Stomach (tissue), 8 donors: ENCODE measurements at regions not wholly inside any gene's neighbourhood (a gene's known extent, or its start where the extent isn't known, plus 50 kb on each side); places are given as distances from the start of the nearest gene placed in this dataset.
A peak's percentile ranks its signal among the peaks of the same experiment; 100 is the strongest.

ENCODE experiments used
- DNase-seq, 2 donors: peaks; one replicate each; pipeline versions ENCODE4 v3.0.0 to v3.0.0-alpha.2; 2013 to 2019
- H3K27ac ChIP-seq, 5 donors: fragments of 200-600 bp in 4 of 5; sonication (generic) in 4 of 5; one replicate each; pipeline ENCODE4 v1.5.1; 2013 to 2019; ENCODE audit warnings: mild to moderate bottlenecking in 1 of 5, moderate library complexity in 1 of 5
- H3K27me3 ChIP-seq, 3 donors: fragments of 200-600 bp; sonication (generic); one replicate each; pipeline ENCODE4 v1.5.1; 2017 to 2019; ENCODE audit warnings: mixed run types in 1 of 3
- H3K36me3 ChIP-seq, 4 donors: fragments of 200-600 bp; sonication (generic); 1 replicate in 3 of 4; 2 replicates in 1 of 4; pipeline ENCODE4 v1.5.1; 2016 to 2019
- H3K4me1 ChIP-seq, 4 donors: fragments of 200-600 bp; sonication (generic); one replicate each; pipeline ENCODE4 v1.5.1; 2016 to 2019
- H3K4me3 ChIP-seq, 4 donors: fragments of 200-600 bp; sonication (generic) in 3 of 4; one replicate each; pipeline ENCODE4 v1.5.1; 2016 to 2019; ENCODE audit warnings: mild to moderate bottlenecking in 1 of 4
- H3K9me3 ChIP-seq, 4 donors: fragments of 200-600 bp; sonication (generic); one replicate each; pipeline ENCODE4 v1.5.1; 2016 to 2019
- EP300 ChIP-seq: sonication (generic); formaldehyde crosslinking; IDR thresholded peaks from one replicate; pipeline ENCODE4 v1.6.1; 2017; ENCODE audit warnings: antibody characterized with exemption
- POLR2A ChIP-seq, 4 donors: fragments of 450-650 bp; IDR thresholded peaks; one replicate each; pipeline ENCODE4 v1.6.1; 2016; ENCODE audit warnings: antibody characterized with exemption in 4 of 4, control low read depth in 2 of 4, mild to moderate bottlenecking in 1 of 4, moderate library complexity in 1 of 4
- POLR2AphosphoS5 ChIP-seq, 3 donors: sonication (generic); formaldehyde crosslinking; IDR thresholded peaks; one replicate each; pipeline ENCODE4 v1.6.1; 2016; ENCODE audit warnings: antibody characterized with exemption in 3 of 3
- WGBS, 5 donors: extraction: QIAGEN DNeasy Blood & Tissue Kit in 3 of 5; methylation state at CpG; one replicate each; pipeline versions ENCODE4 v1.1.5 to v1.1.7; 2013 to 2018; 5-methylcytosine and 5-hydroxymethylcytosine counted together
- intact Hi-C: fragments of 100-400 bp; cut with DNase I; formaldehyde crosslinking; loops from one replicate; pipeline ENCODE4 v1.15.1; 2023; ENCODE audit warnings: low total_unique reads
- TF ChIP-seq, protein P1 (sequence below), 7 experiments: fragments of 450-650 bp in 4 of 7; fragments of 200-600 bp in 3 of 7; sonication (generic) in 3 of 7; IDR thresholded peaks; one replicate each; pipeline ENCODE4 v1.5.1; 2016 to 2019; ENCODE audit warnings: antibody characterized with exemption in 7 of 7, control low read depth in 2 of 7, mild to moderate bottlenecking in 1 of 7
- donor health status: healthy with polysubstance abuse.
- donor health status: Bipolar disorder and iron deficiency.
- donor health status: healthy.

DNA sequence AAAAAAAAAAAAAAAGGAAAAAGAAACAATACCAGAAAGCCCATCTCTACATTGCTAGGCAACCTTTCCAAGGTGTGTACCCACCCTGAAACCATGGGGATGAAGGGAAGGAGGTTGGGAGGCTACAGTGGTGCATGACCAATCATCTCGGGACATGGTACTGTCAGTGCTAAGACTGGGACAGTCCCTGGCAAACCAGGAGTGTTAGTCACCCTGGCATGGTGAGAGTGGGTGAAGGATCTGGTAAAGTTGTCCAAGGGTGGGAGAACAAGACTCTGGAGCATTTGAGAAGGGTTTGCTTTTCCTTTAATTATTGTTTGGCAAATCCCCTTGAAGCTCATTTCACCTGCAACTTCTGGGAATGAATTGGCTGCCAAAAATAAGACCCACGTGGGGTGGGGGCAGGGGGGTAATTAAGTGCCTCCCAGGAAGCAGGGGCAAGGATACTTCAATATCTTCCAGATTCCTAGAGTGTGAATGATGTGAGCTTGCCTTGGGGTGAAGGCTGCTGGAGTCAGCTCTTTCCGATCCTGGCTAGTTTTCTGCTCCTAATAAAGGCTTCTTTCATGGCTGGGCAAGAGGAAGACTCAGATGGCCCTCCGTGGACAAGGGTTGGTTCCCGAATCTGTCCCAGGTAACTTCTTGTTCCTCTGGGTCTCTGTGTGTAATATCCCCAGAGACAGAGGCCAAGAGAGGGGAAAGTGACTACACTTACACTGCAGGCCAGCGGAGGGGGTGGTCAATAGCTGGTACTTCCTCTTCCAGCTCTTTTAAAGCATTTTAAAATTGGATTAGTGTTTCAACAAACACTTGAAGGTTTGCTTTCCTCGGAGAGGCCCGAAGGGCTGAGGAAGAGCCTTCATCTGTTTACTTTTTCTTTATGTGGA, 61.6 kb upstream of the SPRY4 start:
- Histone ChIP-seq H3K36me3 (no peaks in the 10 kb centered on the region), H3K27me3 (no peaks in the 10 kb centered on the region), H3K4me1 (peaks cover 12 to 48% (median 21%) of the 10 kb centered on the region in 4 donors), H3K27ac (peak overlapping the region in 2 of 5 donors; percentile 3 to 14), H3K4me3 (no peak overlapping the region), H3K9me3 (no peaks in the 10 kb centered on the region)
- intact Hi-C loops = no loop called here
- 49 to 66% (median 54%) methylated on average over 7 to 8 of the region's 8 CpGs for WGBS, 5 donors
- peak in 1 of 2 donors; percentile 47 for DNase-seq
- TF ChIP-seq, protein P1, sequence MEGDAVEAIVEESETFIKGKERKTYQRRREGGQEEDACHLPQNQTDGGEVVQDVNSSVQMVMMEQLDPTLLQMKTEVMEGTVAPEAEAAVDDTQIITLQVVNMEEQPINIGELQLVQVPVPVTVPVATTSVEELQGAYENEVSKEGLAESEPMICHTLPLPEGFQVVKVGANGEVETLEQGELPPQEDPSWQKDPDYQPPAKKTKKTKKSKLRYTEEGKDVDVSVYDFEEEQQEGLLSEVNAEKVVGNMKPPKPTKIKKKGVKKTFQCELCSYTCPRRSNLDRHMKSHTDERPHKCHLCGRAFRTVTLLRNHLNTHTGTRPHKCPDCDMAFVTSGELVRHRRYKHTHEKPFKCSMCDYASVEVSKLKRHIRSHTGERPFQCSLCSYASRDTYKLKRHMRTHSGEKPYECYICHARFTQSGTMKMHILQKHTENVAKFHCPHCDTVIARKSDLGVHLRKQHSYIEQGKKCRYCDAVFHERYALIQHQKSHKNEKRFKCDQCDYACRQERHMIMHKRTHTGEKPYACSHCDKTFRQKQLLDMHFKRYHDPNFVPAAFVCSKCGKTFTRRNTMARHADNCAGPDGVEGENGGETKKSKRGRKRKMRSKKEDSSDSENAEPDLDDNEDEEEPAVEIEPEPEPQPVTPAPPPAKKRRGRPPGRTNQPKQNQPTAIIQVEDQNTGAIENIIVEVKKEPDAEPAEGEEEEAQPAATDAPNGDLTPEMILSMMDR (IDR thresholded peaks at IDR 0.05) = no peak
- TF ChIP-seq EP300 (no peak), POLR2A (IDR thresholded peaks at IDR 0.05) (no peak)

GRCh38 chr5:142385194-142385593, 60.4 kb upstream of the SPRY4 start:
- Histone ChIP-seq H3K4me3 (no peak overlapping the region), H3K27ac (no peak overlapping the region), H3K27me3 (no peaks in the 10 kb centered on the region), H3K4me1 (peaks cover 8 to 37% (median 13%) of the 10 kb centered on the region in 4 donors), H3K9me3 (no peaks in the 10 kb centered on the region), H3K36me3 (no peaks in the 10 kb centered on the region)
- no peak for DNase-seq
- 62 to 88% (median 72%) methylated on average over 5 of the region's 5 CpGs for WGBS, 5 donors
- intact Hi-C loops = no loop called here
- no peak for TF ChIP-seq EP300
- TF ChIP-seq, protein P1 (IDR thresholded peaks at IDR 0.05) = no peak
- no peak for TF ChIP-seq POLR2A (IDR thresholded peaks at IDR 0.05)
- TF ChIP-seq POLR2AphosphoS5 (IDR thresholded peaks at IDR 0.05) = no peak

DNA sequence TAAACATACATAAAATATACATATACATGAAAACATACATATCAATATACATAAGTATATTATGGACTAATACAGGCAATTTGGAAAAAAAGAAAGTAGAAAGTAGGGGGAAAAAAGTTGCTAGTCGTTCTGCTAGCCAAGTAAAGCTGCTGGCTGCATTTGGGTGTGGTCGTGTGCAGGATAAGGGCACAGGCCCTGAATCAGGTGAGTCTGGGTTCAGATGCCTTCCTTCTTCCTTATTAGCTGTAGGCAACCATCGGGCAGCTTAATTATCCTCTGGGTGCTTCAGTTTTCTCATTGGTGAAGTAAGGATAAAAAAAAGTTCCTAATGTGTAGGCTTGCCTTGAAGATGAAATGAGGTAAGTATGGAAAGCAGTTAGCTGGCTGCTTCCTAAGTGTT, 59.2 kb upstream of the SPRY4 start:
- intact Hi-C loops = no loop called here
- 22 to 68% (median 43%) methylated on average over 3 of the region's 3 CpGs for WGBS, 5 donors
- Histone ChIP-seq H3K27ac (no peak overlapping the region), H3K4me1 (peaks cover 0 to 26% (median 1%) of the 10 kb centered on the region in 4 donors), H3K9me3 (no peaks in the 10 kb centered on the region), H3K27me3 (no peaks in the 10 kb centered on the region), H3K36me3 (no peaks in the 10 kb centered on the region), H3K4me3 (no peak overlapping the region)
- TF ChIP-seq POLR2A (IDR thresholded peaks at IDR 0.05) = no peak
- TF ChIP-seq, protein P1 (IDR thresholded peaks at IDR 0.05) = no peak
- no peak for TF ChIP-seq EP300
- no peak for TF ChIP-seq POLR2AphosphoS5 (IDR thresholded peaks at IDR 0.05)
- DNase-seq = peak in 1 of 2 donors; percentile 55

DNA sequence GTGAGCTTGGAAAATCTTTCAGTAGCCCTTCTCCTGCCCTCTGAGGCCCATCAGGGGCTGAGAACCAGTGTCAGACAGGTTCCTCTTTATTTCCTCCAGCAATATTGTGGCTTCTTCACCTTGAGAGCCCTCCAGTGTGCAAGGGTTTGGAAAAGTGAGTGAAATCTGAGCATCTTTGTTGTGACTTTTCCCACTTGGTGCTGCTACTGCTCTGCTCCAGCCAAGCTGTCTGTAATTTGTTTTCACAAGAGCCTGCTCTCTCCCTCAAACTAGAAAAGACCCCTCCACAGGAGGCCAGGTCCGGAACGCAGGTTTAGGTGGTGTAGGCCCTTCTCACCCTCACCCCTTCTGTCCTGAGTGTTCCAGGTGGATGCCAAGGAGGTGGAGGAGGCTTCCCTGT, 57.4 kb upstream of the SPRY4 start:
- intact Hi-C loops = no loop called here
- no peaks in the 10 kb centered on the region for H3K27me3 ChIP-seq

More for the DNA sequence above, 57.4 kb upstream of the SPRY4 start:
- TF ChIP-seq POLR2A (IDR thresholded peaks at IDR 0.05) = no peak
- no peak for TF ChIP-seq POLR2AphosphoS5 (IDR thresholded peaks at IDR 0.05)
- TF ChIP-seq, protein P1 (IDR thresholded peaks at IDR 0.05) = no peak
- TF ChIP-seq EP300 = no peak
- no peak for DNase-seq
- Histone ChIP-seq H3K9me3 (no peaks in the 10 kb centered on the region), H3K4me3 (no peak overlapping the region), H3K27ac (no peak overlapping the region), H3K36me3 (no peaks in the 10 kb centered on the region), H3K4me1 (peaks cover 0 to 11% (median 0%) of the 10 kb centered on the region in 4 donors)
- 88 to 98% (median 92%) methylated on average over 2 of the region's 2 CpGs for WGBS, 5 donors
